Skin epidermis (tissue), 12 donors: ENCODE measurements at regions not wholly inside any gene's neighbourhood (a gene's known extent, or its start where the extent isn't known, plus 50 kb on each side); places are given as distances from the start of the nearest gene placed in this dataset.

Source experiments
- H3K27ac ChIP-seq, 21 experiments: fragments of 200-600 bp; sonication (generic) in 11 of 21; one replicate each; pipeline ENCODE4 v1.5.0; 2020; ENCODE audit warnings: mild to moderate bottlenecking in 3 of 21, inconsistent platforms in 2 of 21, moderate library complexity in 2 of 21
- H3K4me3 ChIP-seq, 7 experiments: fragments of 200-600 bp; sonication (generic) in 2 of 7; one replicate each; pipeline ENCODE4 v1.5.0; 2020; ENCODE audit warnings: inconsistent platforms in 2 of 7, mild to moderate bottlenecking in 2 of 7, moderate library complexity in 1 of 7

- Histone ChIP-seq H3K27ac (no peak overlapping the region), H3K4me3 (no peak overlapping the region)
Measured at GRCh38 chr10:1933215-1933614, 195.9 kb upstream of the ADARB2 start.

- Histone ChIP-seq H3K4me3 (no peak overlapping the region), H3K27ac (no peak overlapping the region)
Measured at GRCh38 chr10:1932692-1933094, 195.4 kb upstream of the ADARB2 start.

- H3K4me3 ChIP-seq = no peak overlapping the region
Measured at GRCh38 chr10:1928606-1929005, 191.3 kb upstream of the ADARB2 start.

GRCh38 chr10:1923998-1924397, 186.7 kb upstream of the ADARB2 start:
- H3K4me3 ChIP-seq = no peak overlapping the region
- no peak overlapping the region for H3K27ac ChIP-seq

More at GRCh38 chr10:1928606-1929005, 191.3 kb upstream of the ADARB2 start:
- H3K27ac ChIP-seq = no peak overlapping the region

GRCh38 chr10:1923586-1923985, 186.3 kb upstream of the ADARB2 start:
- H3K27ac ChIP-seq = no peak overlapping the region
- H3K4me3 ChIP-seq = no peak overlapping the region

- Histone ChIP-seq H3K4me3 (no peak overlapping the region), H3K27ac (no peak overlapping the region)
Measured at GRCh38 chr10:1920941-1921340, 183.6 kb upstream of the ADARB2 start.

GRCh38 chr10:1920127-1920526, 182.8 kb upstream of the ADARB2 start:
- no peak overlapping the region for H3K27ac ChIP-seq
- no peak overlapping the region for H3K4me3 ChIP-seq

- no peak overlapping the region for H3K27ac ChIP-seq
Measured at GRCh38 chr10:1911771-1912170, 174.4 kb upstream of the ADARB2 start.

GRCh38 chr10:1903982-1904381, 166.7 kb upstream of the ADARB2 start:
- H3K27ac ChIP-seq = no peak overlapping the region
- H3K4me3 ChIP-seq = no peak overlapping the region

More at GRCh38 chr10:1911771-1912170, 174.4 kb upstream of the ADARB2 start:
- H3K4me3 ChIP-seq = no peak overlapping the region

GRCh38 chr10:1896153-1896552, 158.8 kb upstream of the ADARB2 start:
- no peak overlapping the region for H3K27ac ChIP-seq
- no peak overlapping the region for H3K4me3 ChIP-seq

GRCh38 chr10:1895691-1896090, 158.4 kb upstream of the ADARB2 start:
- no peak overlapping the region for H3K4me3 ChIP-seq
- no peak overlapping the region for H3K27ac ChIP-seq

GRCh38 chr10:1894912-1895311, 157.6 kb upstream of the ADARB2 start:
- Histone ChIP-seq H3K27ac (no peak overlapping the region), H3K4me3 (no peak overlapping the region)

- H3K4me3 ChIP-seq = no peak overlapping the region
- no peak overlapping the region for H3K27ac ChIP-seq
Measured at GRCh38 chr10:1893941-1894340, 156.6 kb upstream of the ADARB2 start.

- no peak overlapping the region for H3K4me3 ChIP-seq
Measured at GRCh38 chr10:1886039-1886438, 148.7 kb upstream of the ADARB2 start.

GRCh38 chr10:1882728-1883127, 145.4 kb upstream of the ADARB2 start:
- Histone ChIP-seq H3K4me3 (no peak overlapping the region), H3K27ac (no peak overlapping the region)

More at GRCh38 chr10:1886039-1886438, 148.7 kb upstream of the ADARB2 start:
- no peak overlapping the region for H3K27ac ChIP-seq

- H3K27ac ChIP-seq = no peak overlapping the region
- H3K4me3 ChIP-seq = no peak overlapping the region
Measured at GRCh38 chr10:1882180-1882579, 144.9 kb upstream of the ADARB2 start.

- H3K27ac ChIP-seq = no peak overlapping the region
- H3K4me3 ChIP-seq = no peak overlapping the region
Measured at GRCh38 chr10:1881636-1882035, 144.3 kb upstream of the ADARB2 start.

- no peak overlapping the region for H3K4me3 ChIP-seq
- H3K27ac ChIP-seq = no peak overlapping the region
Measured at GRCh38 chr10:1874533-1874932, 137.2 kb upstream of the ADARB2 start.

- Histone ChIP-seq H3K27ac (no peak overlapping the region), H3K4me3 (no peak overlapping the region)
Measured at GRCh38 chr10:1873661-1874315, 136.5 kb upstream of the ADARB2 start.

- Histone ChIP-seq H3K4me3 (no peak overlapping the region), H3K27ac (no peak overlapping the region)
Measured at GRCh38 chr10:1872151-1872726, 134.9 kb upstream of the ADARB2 start.

GRCh38 chr10:1870491-1870890, 133.2 kb upstream of the ADARB2 start:
- Histone ChIP-seq H3K27ac (no peak overlapping the region), H3K4me3 (no peak overlapping the region)

- no peak overlapping the region for H3K4me3 ChIP-seq
- no peak overlapping the region for H3K27ac ChIP-seq
Measured at GRCh38 chr10:1869861-1870260, 132.5 kb upstream of the ADARB2 start.
